GM12875 (cell line): ENCODE measurements at regions not wholly inside any gene's neighbourhood (a gene's known extent, or its start where the extent isn't known, plus 50 kb on each side); places are given as distances from the start of the nearest gene placed in this dataset.

ENCODE experiments used
- H3K4me3 ChIP-seq: one replicate; pipeline ENCODE4 v1.5.1; 2011; ENCODE audit warnings: low read depth, low read length, control low read depth
- TF ChIP-seq, protein P1 (sequence below): IDR thresholded peaks from 2 replicates; pipeline ENCODE4 v1.5.1; 2011; ENCODE audit warnings: low read depth, mild to moderate bottlenecking, control low read depth, inconsistent platforms, low read length, moderate library complexity, borderline replicate concordance; ENCODE audit not compliant: insufficient read depth

DNA sequence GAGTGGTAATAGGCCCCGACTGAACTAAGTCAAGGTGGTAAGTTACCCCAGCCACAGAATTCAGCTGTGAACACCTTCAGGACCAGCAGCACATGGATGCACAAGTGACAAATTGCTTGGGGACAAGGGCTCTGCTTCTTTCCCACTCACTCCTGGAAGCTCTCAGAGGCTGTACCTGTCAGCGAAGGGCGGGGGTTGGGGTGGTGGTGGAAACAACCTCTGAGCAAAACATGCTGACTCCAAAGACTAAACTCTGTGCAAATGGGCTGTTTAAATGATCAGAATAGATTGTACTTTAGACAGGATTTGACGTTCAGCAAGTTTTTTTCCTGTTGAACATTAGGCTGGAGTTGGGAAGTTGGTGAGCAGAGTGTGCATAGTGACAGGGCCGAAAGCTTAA, 544.5 kb upstream of the ZNF608 start:
- no peak overlapping the region for H3K4me3 ChIP-seq
- TF ChIP-seq, protein P1, sequence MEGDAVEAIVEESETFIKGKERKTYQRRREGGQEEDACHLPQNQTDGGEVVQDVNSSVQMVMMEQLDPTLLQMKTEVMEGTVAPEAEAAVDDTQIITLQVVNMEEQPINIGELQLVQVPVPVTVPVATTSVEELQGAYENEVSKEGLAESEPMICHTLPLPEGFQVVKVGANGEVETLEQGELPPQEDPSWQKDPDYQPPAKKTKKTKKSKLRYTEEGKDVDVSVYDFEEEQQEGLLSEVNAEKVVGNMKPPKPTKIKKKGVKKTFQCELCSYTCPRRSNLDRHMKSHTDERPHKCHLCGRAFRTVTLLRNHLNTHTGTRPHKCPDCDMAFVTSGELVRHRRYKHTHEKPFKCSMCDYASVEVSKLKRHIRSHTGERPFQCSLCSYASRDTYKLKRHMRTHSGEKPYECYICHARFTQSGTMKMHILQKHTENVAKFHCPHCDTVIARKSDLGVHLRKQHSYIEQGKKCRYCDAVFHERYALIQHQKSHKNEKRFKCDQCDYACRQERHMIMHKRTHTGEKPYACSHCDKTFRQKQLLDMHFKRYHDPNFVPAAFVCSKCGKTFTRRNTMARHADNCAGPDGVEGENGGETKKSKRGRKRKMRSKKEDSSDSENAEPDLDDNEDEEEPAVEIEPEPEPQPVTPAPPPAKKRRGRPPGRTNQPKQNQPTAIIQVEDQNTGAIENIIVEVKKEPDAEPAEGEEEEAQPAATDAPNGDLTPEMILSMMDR, result no peak

DNA sequence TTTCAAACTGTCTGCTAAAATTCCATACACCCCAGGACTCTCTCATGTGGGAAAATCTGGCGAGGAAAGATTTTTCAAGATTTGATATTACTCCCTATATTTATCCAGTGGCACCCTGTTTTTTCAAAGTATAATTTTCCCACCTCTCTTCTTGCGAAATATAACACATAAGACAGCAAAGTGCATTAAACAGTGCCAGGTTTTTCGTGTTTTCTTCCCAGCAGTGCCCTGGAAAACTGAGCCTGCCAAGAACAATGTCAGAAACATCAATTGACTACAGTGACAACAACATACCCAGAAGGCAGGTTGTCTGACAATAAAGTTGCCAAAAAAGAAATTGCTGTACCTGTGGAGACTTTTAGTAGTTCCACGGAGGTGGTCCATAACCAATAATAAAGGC, 545.0 kb upstream of the ZNF608 start:
- H3K4me3 ChIP-seq, result no peak overlapping the region
- TF ChIP-seq, protein P1, result no peak

DNA sequence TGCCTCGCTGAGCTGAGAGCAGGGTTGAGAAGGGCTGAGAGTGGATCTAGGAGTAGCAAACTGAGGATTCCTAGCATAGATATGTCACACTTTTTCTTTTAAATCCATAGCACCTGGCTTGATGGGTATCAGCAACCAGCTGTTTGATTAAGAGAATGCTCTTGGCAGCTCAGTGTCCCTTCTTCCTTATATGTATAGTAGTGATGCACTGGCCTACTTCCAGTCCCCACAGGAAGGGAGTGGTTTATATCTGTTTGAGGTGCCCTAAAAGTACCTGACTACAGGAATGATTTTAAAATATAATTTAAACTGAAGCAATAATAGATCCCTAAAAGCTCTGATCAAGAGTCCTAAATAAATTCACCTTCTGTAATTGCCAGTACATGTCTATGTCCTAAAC, 546.8 kb upstream of the ZNF608 start:
- no peak overlapping the region for H3K4me3 ChIP-seq
- TF ChIP-seq, protein P1, result no peak

DNA sequence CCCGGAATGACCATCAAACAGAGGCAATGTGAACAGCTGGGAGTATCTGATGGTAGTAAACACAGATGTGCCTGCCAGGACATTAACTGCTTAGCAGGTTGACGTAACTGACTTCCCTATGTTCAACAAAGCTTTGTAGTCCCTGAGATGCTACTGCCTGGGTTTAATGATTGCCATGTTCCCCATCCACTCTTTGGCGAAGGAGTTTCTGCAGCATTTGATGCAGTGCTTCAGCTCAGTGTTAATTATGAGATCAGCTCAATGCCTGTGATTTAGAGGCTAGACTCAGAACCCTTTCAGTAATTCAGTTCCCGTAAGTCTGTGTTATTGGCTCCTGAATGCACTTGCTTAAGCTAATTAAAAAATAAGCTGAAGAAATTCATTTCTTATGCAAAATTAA, 547.3 kb upstream of the ZNF608 start:
- TF ChIP-seq, protein P1, result no peak
- no peak overlapping the region for H3K4me3 ChIP-seq

DNA sequence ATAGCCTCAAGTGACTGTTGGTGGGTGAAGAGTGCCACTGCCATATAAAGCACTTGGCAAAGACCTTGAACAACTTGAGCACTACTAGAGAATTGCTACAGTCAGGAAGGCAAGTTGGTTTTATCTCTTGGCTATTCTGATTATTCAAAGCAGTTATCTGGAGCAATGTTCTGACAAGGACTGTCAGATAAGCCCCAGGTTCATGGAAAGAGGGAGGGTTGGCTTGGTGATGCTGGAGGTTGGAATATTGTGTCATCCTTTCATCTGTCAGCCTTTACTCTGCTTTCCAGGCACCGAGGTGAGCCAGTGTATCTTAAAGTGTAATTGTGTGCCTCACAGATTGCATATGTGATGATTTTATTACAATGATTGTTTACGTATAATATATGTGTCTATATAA, 548.4 kb upstream of the ZNF608 start:
- no peak overlapping the region for H3K4me3 ChIP-seq
- TF ChIP-seq, protein P1, result no peak

DNA sequence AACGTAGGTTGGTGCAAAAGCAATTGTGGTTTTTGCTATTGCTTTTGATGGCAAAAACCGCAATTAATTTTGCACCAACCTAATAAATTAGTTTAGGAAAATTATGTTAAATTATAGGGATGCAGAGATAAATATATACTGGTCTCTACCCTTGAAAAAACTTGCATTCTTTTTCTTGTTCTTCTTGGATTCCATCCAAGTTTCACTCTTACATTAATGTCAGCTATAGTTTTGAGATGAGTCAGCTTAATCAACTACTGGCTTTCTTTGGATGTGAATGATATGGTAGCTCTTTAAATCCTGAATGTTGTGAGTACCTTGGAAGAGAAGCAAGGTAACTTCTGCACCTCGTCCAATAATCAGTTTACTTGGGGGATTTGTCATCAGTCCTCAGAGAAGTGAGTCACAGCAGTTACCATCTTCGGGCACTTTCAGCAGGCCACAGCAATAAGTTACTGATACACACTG, 549.0 kb upstream of the ZNF608 start:
- no peak overlapping the region for H3K4me3 ChIP-seq
- TF ChIP-seq, protein P1, result no peak

DNA sequence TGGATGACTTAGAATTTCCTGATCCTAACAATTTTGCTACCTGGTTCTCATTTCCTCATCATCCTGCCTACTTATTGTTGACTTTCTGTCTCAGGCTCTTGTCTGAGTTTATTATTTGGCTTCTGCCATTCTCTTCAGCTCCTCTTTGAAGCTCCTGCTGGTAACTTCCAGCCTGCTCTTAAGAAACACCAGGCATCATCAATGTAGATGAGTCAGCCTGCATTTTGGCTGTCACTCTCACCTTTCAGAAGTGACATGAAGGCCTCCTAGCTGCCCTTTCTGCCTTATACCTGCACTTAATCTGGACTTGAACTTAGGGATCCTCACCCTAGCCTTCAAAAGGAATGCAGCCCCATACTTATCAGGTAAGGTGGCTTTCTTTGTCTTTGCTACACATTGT, 551.8 kb upstream of the ZNF608 start:
- TF ChIP-seq, protein P1, result no peak
- no peak overlapping the region for H3K4me3 ChIP-seq
